ENCODE measurements at regions not wholly inside any gene's neighbourhood (a gene's known extent, or its start where the extent isn't known, plus 50 kb on each side); places are given as distances from the start of the nearest gene placed in this dataset.
"Not testable (repeated sequence)": the region's sequence is repeated elsewhere in the genome, so short reads cannot be mapped to it uniquely, and the experiment has no call there.

- no peak for DNase-seq
Observed at GRCh38 chr11:122439866-122440810, 215.4 kb upstream of the UBASH3B start.

GRCh38 chr11:122436188-122436555 lies 219.3 kb upstream of the UBASH3B start:
- DNase-seq = no peak

DNA sequence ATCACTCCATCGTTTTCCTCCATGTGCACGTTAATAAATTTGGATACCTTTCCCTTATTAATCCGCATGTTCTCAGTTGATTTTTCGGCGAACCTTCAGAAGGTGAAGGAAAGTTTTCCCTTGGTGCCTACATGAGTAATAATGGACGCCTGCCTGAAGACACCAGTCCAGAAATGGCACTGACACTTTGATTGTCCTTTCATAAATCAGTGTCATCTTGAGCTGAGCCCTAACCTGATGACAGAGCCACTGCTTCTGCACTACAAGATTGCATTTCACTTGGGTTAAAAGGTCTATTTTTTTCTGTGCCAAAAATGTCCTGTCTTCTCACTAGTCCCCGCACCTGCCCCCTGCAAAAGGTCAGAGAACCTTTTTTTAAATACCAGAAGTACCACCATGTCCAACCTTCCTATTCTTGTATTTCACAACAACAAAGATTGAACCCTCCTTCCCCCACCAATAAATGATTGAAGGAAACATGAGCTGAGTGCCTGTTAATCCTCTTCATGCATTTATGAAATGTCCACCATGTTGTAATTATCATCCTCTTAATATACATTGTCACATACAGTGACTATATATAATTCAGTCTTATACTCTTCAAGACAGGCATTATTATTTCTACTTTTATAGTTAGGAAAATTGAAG lies 219.9 kb upstream of the UBASH3B start:
- DNase-seq = no peak

DNA sequence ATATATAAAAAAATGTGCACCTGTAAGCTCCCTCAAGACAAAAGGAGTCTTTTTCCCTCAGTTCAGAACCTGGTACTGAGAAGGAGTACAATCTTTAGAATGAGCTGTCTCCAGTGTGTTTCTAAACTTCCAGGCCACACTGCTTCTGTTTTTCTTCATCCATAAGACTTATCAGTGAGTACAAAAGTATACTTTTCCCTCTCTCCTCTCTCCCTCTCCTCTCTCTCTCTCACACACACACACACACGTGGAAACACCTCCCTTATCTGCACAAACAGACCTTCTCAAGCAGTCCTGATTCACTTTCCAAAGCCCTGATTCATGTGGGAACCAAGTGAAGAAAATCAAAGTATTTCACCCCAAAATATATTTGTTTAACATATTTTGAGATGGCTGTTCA lies 220.7 kb upstream of the UBASH3B start:
- no peak for DNase-seq

DNA sequence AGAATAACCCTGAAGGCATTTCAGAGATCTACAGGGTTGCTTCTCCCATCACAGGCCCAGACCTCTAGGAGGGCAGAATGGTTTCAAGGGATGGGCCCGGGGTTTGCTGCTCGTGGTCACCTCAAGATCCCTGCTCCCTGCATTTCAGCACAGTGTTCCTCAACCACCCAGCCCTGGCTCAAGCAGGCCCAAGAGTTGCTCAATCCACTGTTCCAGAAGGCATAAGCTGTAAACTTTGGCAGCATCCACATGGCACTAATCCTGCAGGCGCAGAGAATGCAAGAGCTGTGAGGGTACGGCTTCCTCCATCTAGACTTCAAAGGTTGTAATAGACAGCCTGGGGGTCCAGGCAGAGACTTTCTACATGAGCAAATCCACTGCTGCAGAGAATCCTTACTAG lies 225.0 kb upstream of the UBASH3B start:
- no peak for DNase-seq

DNA sequence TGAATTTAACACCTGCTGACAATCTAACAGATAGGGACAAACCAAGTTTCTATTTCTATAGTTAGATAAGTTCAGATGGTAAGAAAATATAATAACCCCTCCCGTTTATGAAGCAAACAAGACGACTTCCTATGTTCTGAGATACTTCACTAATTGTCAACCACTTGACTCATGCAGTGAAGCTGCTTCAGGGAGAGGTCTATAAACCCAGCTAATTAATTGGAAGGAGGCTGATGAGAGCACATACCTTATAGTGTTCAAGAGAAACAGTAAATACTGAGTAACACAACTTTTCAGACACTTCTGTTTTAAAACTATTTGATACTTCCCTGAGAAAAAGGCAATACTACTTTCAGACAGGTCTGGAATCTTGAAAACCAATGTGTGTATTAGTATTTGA lies 229.4 kb upstream of the UBASH3B start:
- no peak for DNase-seq

DNA sequence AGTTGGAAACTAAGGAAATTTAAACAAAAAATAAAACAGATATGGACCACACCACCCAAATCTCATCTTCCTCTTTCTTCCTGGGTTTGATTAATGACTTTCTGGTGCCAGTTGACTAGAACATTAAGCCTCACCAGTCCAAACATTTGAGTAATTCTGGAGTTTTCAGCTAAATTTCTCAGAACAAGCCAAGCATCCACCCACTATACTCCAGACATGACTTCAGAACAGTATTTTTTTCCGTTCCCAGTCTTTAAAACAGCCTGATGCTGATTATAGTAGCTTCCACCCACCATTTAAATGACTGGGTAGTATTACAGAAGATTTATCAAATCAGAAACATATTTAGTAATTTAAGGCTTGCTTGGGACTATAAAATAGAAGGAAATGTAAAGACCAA lies 230.9 kb upstream of the UBASH3B start:
- no peak for DNase-seq

- no peak for DNase-seq
Observed at GRCh38 chr11:122423886-122424285, 231.6 kb upstream of the UBASH3B start.

GRCh38 chr11:122423273-122423672 lies 232.2 kb upstream of the UBASH3B start:
- DNase-seq = no peak

DNA sequence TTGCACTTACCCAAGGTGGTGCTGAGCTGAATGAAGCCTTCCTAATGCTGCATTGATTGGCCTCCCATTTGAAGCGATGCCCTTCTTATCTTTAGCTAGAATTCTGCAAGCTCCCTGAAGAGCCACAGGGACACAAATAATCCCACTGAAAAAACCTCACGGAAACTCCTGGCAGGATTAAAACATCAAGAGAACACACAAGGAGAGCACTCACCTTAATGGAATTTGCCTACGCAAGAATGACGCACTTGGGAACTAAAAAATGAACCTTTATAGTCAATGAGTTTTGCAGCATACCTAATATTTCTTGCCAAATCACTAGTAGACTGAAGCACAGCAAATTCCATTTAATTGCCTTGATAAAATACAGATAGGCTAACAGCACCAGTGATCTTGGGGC lies 232.8 kb upstream of the UBASH3B start:
- no peak for DNase-seq

GRCh38 chr11:122421702-122422101 lies 233.8 kb upstream of the UBASH3B start:
- no peak for DNase-seq

- DNase-seq = no peak
Observed at GRCh38 chr11:122418032-122418431, 237.5 kb upstream of the UBASH3B start.

DNA sequence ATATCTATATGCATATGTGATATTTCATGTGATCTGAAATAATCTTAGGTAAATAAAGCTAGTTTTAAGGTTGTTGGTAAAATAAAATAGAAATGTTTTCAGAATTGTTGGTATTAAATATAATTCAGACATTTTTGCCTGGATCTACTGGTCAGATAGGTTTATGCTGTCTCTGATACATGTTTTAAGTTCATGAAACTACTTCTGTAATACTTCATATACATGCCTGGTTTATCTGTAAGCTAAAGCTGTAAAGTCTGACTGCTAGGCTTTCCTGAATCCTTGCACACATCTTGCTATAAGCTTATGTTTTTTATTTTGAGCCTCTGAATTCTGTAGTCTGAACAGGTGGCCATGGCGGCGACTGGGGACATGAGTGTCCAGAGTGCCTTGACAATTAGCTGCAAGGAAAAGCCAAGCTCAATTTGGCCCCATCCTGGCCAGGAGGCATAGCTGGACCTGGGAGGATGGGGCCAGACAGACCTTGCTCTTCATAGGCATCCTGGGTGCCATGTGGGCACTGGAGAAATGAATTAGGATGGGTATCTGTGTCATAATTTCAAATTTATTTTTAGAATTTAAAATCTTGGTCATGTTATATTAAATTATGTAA lies 241.0 kb upstream of the UBASH3B start:
- DNase-seq = no peak

DNA sequence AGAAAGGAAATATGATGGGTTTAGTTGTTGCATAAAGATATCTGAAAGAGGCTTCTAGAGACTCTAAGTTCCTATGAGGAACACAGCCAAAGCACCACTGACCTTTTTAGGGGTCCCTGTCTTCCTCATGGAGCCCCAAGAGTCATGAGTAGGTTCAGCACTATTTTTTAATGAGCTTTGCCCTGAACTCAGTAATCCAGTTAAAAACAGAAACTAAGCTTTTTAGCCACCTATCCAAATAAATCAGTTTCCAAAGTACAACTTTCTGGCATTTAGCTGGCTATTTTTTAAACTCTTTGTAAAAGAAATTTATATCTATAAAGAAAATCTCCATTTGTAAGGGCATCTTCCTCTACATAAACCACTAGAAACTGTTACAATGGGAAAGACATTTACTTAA lies 241.8 kb upstream of the UBASH3B start:
- no peak for DNase-seq

DNA sequence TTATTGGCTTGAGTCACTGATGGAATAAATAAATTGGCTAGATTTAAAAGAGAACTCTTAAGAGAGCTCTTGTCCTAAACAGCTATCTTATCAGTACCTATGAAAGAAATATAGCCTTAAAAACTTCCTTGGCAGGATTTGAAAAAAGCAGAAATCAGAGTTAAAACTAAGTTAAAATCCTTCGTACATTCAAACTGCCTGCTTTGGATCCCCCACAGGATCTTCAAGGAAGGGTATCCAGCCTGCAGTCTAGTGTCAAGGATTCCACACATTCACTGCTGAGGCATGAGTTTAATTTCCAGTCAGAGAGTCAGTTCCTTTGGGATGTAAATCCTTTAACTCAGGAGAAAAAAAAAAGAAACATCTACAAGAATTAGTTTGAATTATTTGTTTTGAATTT lies 242.9 kb upstream of the UBASH3B start:
- no peak for DNase-seq

DNA sequence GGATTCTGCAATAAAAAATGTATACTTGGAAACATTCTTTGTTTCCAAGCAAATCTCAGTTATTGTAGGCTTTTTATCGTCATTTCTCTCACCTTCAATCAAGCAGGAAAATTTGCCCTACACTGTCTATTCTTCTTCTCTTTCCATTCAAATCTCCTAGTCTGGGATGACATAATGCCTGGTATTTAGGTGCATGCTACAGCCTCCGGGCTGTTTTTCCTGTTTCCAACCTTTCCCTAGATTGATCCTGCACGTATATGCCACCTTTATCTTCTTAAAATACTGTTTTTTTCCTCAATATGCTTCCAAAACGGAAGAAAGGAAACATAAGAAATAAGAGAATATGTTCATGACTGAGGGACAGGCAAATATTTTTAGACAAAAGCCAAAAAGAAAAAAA lies 249.1 kb upstream of the UBASH3B start:
- no peak for DNase-seq

GRCh38 chr11:122405547-122406341 lies 249.8 kb upstream of the UBASH3B start:
- DNase-seq = no peak

DNA sequence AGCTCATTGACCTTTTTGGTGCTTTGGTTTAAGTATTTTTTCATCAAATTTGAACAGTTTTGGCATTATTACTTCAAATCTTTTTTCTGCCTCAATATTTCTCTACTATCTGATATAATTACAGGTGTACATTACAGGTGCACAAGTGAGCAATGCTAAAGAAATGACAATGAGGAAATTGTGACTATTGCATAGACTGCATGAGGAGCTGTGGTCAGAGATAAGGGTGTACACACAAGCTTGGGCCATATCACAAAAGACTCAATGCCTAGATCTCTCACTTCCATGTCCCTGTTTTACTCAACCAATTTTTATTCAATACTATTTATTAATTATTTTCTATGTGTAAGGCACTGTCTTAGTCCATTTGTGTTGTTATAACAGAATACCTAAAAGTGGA lies 251.0 kb upstream of the UBASH3B start:
- DNase-seq = no peak

- not testable (repeated sequence) for DNase-seq
Observed at GRCh38 chr11:122401581-122401980, 253.9 kb upstream of the UBASH3B start.

DNA sequence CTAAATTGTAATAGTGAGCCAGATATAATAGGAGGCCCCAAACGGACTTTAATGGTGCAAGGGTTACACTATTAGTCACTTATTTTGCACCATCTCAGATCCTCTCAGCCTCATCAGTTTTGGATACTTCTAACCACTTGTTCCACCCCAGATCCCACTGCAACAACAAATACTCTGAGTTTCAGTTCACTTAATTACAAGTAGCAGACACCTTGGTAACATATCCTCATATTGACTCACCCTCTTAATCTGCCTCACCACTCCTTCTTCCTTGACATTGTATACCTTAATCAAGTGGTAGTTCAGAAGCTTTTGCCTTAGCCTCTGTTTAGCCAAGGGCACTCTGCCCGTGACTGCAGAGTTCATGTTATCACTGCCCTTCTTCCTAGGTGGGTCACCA lies 256.1 kb upstream of the UBASH3B start:
- DNase-seq = no peak

- DNase-seq = no peak
Observed at GRCh38 chr11:122398851-122399250, 256.7 kb upstream of the UBASH3B start.

DNA sequence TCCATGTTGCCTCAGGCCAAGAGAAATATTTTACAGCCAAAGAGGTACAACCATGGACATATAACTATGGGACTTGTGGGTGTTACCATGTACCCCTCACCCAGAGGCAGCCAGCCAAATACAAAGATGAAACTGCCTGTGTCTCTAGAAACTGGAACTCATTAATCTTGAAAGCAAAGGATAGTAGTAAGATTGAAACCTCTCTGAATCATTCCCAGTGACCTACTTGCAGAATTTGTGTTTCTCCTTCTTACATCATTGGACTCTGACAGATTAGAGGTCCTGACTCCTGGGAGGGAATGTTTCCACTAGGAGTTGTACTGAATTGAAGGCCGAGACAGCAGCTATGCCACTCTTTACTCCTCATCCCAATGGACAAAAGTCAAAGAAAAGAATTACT lies 257.4 kb upstream of the UBASH3B start:
- no peak for DNase-seq

DNA sequence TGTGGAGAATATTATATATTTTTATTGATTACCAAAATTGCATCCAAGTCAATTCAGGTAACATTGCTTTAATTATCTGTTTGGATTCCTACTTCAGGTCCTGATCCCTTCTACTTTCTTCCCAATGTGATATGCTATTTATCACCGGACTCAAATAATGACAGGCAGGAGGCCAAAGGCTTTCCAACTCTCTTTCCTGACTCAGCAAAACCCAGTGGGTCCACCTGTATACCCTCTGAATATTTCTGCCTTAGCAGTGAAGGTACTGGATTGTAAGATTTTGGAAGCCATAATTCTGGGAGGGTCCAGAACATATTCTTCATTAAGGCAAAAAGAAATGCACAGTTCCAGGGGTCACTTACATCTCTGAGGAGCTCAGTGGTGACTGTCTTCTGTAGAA lies 260.2 kb upstream of the UBASH3B start:
- DNase-seq = no peak

All from stimulated activated CD4-positive, alpha-beta T cell treated with anti-CD3 and anti-CD28 coated beads, Interleukin-4, amount 100 ng/mL, for 24 hours (primary cell).